Panc1 (cell line): ENCODE measurements at regions not wholly inside any gene's neighbourhood (a gene's known extent, or its start where the extent isn't known, plus 50 kb on each side); places are given as distances from the start of the nearest gene placed in this dataset.

Source experiments
- CTCF ChIP-seq: fragments of 450-650 bp; IDR thresholded peaks from 2 replicates; pipeline ENCODE4 v1.5.1; 2017; ENCODE audit warnings: mild to moderate bottlenecking
- POLR2AphosphoS5 ChIP-seq: IDR thresholded peaks from 2 replicates; pipeline ENCODE4 v1.6.1; 2012; ENCODE audit warnings: mild to moderate bottlenecking, low read depth, low read length, moderate library complexity

- TF ChIP-seq POLR2AphosphoS5 (no peak), CTCF (no peak)
These were observed 1522.4 kb downstream of the SI start for GRCh38 chr3:163555918-163556317.
